ENCODE measurements at regions not wholly inside any gene's neighbourhood (a gene's known extent, or its start where the extent isn't known, plus 50 kb on each side); places are given as distances from the start of the nearest gene placed in this dataset.

DNA sequence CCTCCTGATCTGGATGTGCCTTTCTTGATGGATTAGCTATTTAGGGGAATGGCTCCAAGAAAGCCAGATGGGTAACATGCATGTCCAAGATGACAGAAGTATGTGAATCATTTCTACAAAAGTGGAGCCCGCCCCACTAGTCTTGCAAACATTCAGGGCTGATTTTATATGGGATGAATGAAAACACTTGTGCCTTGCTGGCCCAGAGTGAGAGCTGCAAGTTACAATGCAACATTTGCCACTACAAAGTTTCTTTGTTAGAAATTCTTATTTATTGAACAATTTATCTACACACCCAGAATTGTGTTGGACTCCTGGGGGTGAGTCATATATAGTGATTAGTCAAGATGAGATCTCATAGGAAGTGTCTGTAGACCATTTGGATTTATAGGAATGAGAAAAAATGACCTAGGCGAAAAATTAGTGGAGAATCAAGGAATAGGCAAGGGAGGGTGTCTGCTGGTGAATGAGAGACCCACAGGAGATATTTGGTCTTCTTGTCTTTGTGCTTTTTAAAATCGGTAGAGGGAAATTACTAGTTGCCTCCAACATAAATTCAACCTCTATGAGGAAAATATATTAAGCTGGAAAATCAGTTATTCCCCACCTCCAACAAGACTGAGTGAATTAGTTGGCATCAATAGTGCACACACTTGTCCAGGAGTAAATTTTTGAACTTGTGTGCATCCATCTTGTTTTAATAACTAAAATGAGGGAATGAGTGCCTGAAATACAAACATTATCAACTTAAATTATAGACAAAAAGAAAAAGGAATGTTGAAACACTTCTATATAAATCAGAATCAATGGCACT lies 53.5 kb upstream of the DCBLD2 start:
- DNase-seq: no peak

DNA sequence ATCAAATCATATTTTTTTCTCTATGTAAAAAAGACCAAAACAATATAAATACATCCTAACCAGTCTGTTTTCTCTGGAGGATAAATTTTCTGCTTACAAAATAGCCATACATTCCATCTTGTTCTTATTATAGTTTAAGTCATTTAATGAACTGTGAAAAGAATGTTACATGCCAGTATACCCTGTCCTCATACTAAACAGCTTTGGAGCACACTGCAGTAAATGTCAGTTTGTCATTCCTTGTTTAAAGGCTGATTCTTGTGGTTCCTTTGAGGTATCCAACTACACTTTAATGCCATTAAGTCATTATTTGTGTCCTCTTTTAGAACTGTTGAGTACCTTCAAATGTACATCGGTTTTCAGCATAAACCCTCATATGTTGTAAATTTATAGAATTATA lies 52.7 kb upstream of the DCBLD2 start:
- no peak for DNase-seq

DNA sequence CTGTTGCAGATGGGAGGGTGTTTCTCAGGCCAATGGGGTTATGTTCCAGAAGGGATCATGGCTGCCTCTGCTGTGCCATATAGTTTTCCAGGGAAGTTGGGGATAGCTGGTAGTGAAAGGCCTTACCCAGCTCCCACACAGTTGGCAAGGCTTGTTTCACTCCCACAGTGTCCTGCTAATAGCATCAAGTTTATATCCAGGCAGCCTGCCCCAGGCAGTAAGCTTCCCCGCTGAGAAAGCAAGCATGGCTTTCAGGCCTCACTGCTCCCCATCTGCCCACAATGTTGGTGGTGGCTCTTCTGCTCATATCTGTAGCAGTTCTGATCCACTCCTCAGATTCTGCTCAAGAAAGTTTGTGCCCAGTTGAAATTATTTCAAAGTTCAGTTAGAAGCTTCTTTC lies 50.9 kb upstream of the DCBLD2 start:
- DNase-seq: no peak
